ENCODE measurements at regions not wholly inside any gene's neighbourhood (a gene's known extent, or its start where the extent isn't known, plus 50 kb on each side); places are given as distances from the start of the nearest gene placed in this dataset.

DNA sequence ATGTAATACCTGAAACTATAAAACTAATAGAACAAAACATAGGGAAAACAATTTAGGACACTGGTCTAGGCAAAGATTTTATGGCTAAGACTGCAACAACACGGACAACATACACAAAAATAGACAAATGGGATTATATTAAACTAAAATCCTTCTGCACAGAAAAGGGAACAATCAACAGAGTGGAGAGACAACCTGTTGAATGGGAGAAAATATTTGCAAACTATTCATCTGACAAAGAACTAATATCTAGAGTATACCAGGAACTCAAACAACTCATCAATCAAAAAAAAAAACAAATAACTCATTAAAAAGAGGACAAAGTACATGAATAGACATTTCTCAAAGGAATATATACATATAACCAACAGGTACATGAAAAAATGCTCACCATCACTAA is 174.5 kb downstream of the FNDC1 start:
- FAIRE-seq, result no peak
- Histone ChIP-seq H3K9me3 (replicated peaks; ENCODE audit: control insufficient read depth, insufficient read depth, low read depth, low read length) (no peaks in the 10 kb centered on the region), H3K9ac (ENCODE audit: insufficient read depth in 1 of 2, low read depth in 2 of 2, low read length in 2 of 2) (no peak overlapping the region), H3K27ac (ENCODE audit: extremely low read depth, low read depth, low read length) (no peak overlapping the region), H3K4me3 (no peak overlapping the region), H3K36me3 (ENCODE audit: control insufficient read depth, insufficient read depth, low read length) (no peaks in the 10 kb centered on the region), H3K9me1 (ENCODE audit: control insufficient read depth, insufficient read depth, low read length) (no peaks in the 10 kb centered on the region), H2AFZ (ENCODE audit: low read depth, low read length) (no peak overlapping the region), H3K4me1 (replicated peaks in 1 of 2; ENCODE audit: control insufficient read depth in 2 of 2, insufficient read depth in 2 of 2, low read length in 2 of 2) (no peaks in the 10 kb centered on the region), H4K20me1 (replicated peaks; ENCODE audit: control insufficient read depth, insufficient read depth, low read length) (no peaks in the 10 kb centered on the region), H3K4me2 (ENCODE audit: insufficient read depth, low read length) (no peak overlapping the region), H3K27me3 (ENCODE audit: control insufficient read depth in 2 of 2, insufficient read depth in 2 of 2, low read length in 2 of 2) (no peaks in the 10 kb centered on the region), H3K79me2 (ENCODE audit: control insufficient read depth, insufficient read depth, low read length) (no peaks in the 10 kb centered on the region)
- intact Hi-C loops (cut with micrococcal nuclease), result no loop called here
- DNase-seq (ENCODE audit: extremely low read depth in 1 of 4, low spot score in 3 of 4), result no peak
- 0% methylated on average over 1 of the region's 1 CpG for WGBS (ENCODE audit: insufficient coverage, low coverage, missing lambda C conversion rate)
- in situ Hi-C loops (cut with MboI), result no loop called here
- ChIA-PET CTCF (ENCODE audit: low intra/inter-chr PET ratio) (no interaction called here), POLR2A (no interaction called here)
- ATAC-seq, result no peak
- TF ChIP-seq RHOXF2B (CRISPR knock-in tag; conservative IDR thresholded peaks at IDR 0.05), result no peak
- TF ChIP-seq SAFB (IDR thresholded peaks at IDR 0.05; ENCODE audit: borderline replicate concordance, low read depth, low read length), result no peak
- no TSS peak for BruUV-seq (replicated peaks)

DNA sequence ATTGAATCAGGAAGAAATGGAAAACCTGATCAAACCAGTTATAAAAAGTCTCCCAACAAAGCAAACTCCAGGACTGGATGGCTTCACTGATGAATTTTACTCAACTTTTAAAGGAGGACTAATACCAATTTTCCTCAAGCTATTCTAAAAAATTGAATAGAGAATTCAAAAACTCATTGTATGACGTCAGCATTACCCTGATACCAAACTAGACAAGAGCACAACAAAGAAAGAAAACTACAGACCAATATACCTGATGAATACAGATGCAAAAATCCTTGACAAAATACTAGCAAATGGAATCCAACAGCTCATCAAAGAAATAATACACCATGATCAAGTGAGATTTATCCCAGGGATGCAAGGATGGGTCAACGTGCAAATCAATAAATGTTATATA is 172.9 kb downstream of the FNDC1 start:
- H4K20me1 ChIP-seq (replicated peaks; ENCODE audit: control insufficient read depth, insufficient read depth, low read length), result no peaks in the 10 kb centered on the region
- no peak overlapping the region for H3K27ac ChIP-seq (ENCODE audit: extremely low read depth, low read depth, low read length)
- ATAC-seq, result no peak
- no peaks in the 10 kb centered on the region for H3K27me3 ChIP-seq (ENCODE audit: control insufficient read depth in 2 of 2, insufficient read depth in 2 of 2, low read length in 2 of 2)
- no peak overlapping the region for H3K4me2 ChIP-seq (ENCODE audit: insufficient read depth, low read length)
- 0% methylated on average over 2 of the region's 2 CpGs for WGBS (ENCODE audit: insufficient coverage, low coverage, missing lambda C conversion rate)
- intact Hi-C loops (cut with micrococcal nuclease) (no loop called here), in situ Hi-C loops (cut with MboI) (no loop called here)
- POLR2A ChIA-PET, result no interaction called here
- no peak overlapping the region for H2AFZ ChIP-seq (ENCODE audit: low read depth, low read length)
- no peaks in the 10 kb centered on the region for H3K4me1 ChIP-seq (replicated peaks in 1 of 2; ENCODE audit: control insufficient read depth in 2 of 2, insufficient read depth in 2 of 2, low read length in 2 of 2)
- H3K79me2 ChIP-seq (ENCODE audit: control insufficient read depth, insufficient read depth, low read length), result no peaks in the 10 kb centered on the region
- H3K9me1 ChIP-seq (ENCODE audit: control insufficient read depth, insufficient read depth, low read length), result no peaks in the 10 kb centered on the region
- no TSS peak for BruUV-seq (replicated peaks)
- H3K4me3 ChIP-seq, result no peak overlapping the region
- DNase-seq (ENCODE audit: extremely low read depth in 1 of 4, low spot score in 3 of 4), result no peak
- no peaks in the 10 kb centered on the region for H3K9me3 ChIP-seq (replicated peaks; ENCODE audit: control insufficient read depth, insufficient read depth, low read depth, low read length)
- no peak for FAIRE-seq
- TF ChIP-seq CBX5 (IDR thresholded peaks at IDR 0.05; ENCODE audit: borderline replicate concordance, low read depth), result no peak
- TF ChIP-seq, protein P1, sequence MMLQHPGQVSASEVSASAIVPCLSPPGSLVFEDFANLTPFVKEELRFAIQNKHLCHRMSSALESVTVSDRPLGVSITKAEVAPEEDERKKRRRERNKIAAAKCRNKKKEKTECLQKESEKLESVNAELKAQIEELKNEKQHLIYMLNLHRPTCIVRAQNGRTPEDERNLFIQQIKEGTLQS (IDR thresholded peaks at IDR 0.05), result peak; percentile 16; the same call in 1 of the 2 replicates
- TF ChIP-seq, protein P1 (CRISPR knock-in tag; conservative IDR thresholded peaks at IDR 0.05), result no peak
- no peak overlapping the region for H3K9ac ChIP-seq (ENCODE audit: insufficient read depth in 1 of 2, low read depth in 2 of 2, low read length in 2 of 2)
- no peaks in the 10 kb centered on the region for H3K36me3 ChIP-seq (ENCODE audit: control insufficient read depth, insufficient read depth, low read length)
- CTCF ChIA-PET (ENCODE audit: low intra/inter-chr PET ratio), result no interaction called here

Data from K562 (cell line).